ENCODE measurements at regions not wholly inside any gene's neighbourhood (a gene's known extent, or its start where the extent isn't known, plus 50 kb on each side); places are given as distances from the start of the nearest gene placed in this dataset.

DNA sequence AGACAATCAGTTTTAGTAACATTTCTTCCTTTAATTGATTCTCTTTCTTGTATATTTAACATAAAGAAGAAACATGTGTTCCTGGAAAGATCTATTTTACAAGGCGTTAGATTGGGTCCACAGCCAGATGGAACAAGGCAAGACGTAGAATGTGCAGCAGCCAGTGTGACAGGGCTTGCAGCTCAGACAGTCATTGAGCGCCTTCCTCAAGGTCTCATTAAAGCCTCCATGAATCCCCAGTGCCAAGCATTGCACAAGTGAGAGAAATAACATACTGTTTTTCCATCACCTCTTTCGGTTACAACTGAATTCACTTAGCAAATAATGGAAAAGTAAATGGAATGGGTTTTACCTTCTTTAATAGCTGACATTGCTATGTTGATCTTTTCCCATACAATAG is 292.5 kb downstream of the USP46 start:
- DNase-seq (ENCODE audit: extremely low read depth, low read depth) = no peak
- TF ChIP-seq, protein P1, sequence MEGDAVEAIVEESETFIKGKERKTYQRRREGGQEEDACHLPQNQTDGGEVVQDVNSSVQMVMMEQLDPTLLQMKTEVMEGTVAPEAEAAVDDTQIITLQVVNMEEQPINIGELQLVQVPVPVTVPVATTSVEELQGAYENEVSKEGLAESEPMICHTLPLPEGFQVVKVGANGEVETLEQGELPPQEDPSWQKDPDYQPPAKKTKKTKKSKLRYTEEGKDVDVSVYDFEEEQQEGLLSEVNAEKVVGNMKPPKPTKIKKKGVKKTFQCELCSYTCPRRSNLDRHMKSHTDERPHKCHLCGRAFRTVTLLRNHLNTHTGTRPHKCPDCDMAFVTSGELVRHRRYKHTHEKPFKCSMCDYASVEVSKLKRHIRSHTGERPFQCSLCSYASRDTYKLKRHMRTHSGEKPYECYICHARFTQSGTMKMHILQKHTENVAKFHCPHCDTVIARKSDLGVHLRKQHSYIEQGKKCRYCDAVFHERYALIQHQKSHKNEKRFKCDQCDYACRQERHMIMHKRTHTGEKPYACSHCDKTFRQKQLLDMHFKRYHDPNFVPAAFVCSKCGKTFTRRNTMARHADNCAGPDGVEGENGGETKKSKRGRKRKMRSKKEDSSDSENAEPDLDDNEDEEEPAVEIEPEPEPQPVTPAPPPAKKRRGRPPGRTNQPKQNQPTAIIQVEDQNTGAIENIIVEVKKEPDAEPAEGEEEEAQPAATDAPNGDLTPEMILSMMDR (IDR thresholded peaks at IDR 0.05; ENCODE audit: low read depth, low read length, missing control alignments) = no peak
- H3K4me3 ChIP-seq (replicated peaks; ENCODE audit: low read depth, low read length) = no peak overlapping the region

DNA sequence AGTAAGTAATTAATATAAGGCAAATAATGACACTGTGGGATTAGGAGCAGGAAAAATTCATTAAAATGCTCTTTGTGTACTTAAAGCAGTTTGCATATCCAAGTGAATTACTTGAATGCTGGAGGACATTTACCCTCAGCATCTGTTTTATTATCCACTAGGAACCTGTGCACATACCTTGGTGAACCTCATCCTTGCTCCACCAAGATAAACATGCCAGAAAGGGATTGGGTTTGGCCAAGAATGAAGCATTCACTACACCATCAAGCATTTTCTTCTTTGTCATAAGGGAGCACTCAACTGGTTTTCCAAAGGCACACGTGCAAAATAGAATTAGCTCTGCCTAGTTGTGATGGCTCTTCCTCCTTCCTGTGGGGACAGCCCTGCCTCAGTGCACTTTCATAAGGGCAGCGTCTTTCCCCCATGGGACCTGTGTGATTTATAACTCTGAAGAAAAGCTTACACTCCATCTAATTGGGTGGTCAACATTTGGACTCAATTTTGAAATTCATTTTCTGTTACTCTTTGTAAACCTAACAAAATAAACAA is 291.7 kb downstream of the USP46 start:
- DNase-seq (ENCODE audit: extremely low read depth, low read depth) = no peak
- no peak overlapping the region for H3K4me3 ChIP-seq (replicated peaks; ENCODE audit: low read depth, low read length)
- TF ChIP-seq, protein P1 (IDR thresholded peaks at IDR 0.05; ENCODE audit: low read depth, low read length, missing control alignments) = no peak

DNA sequence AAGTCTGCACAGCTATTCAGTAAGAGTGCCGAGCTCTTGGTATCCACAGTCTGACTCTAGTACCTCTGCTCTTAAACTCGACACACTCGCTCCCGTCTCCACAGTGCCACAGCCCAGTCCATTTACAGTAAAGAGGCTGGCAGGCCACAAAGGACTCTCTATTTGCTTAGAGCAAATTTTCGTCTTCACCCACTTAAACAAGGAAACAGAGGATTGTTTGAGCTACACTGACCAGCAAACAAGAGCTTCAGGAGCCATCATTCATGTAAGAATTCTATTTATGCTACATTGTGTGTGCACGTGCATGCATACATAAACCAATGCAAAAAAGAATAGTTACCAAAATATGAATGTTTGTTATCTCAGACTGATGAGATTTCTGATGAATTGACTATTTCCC is 290.2 kb downstream of the USP46 start:
- TF ChIP-seq, protein P1 (IDR thresholded peaks at IDR 0.05; ENCODE audit: low read depth, low read length, missing control alignments) = no peak

DNA sequence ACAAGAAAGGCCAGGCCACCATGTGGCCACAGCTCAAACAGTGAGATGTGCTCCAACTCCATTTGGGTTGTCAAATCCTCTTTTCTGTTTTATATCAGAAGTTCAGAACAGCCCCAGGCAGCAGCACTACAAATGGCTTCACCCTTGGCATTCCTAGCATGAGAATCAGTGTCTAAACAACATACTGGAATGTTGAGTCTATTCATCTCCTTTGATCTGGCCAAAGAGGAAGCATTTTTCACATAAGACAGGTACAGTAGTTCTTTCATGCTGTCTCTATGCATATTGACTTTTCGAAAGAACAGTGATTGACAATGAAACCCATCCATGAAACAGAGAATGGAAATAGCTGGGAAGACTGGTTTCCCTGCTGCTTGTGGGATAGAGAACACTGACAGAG is 289.5 kb downstream of the USP46 start:
- H3K4me3 ChIP-seq (replicated peaks; ENCODE audit: low read depth, low read length) = no peak overlapping the region
- DNase-seq (ENCODE audit: extremely low read depth, low read depth) = no peak
- TF ChIP-seq, protein P1 (IDR thresholded peaks at IDR 0.05; ENCODE audit: low read depth, low read length, missing control alignments) = no peak

More for the DNA sequence above, 290.2 kb downstream of the USP46 start:
- H3K4me3 ChIP-seq (replicated peaks; ENCODE audit: low read depth, low read length) = no peak overlapping the region
- DNase-seq (ENCODE audit: extremely low read depth, low read depth) = no peak

DNA sequence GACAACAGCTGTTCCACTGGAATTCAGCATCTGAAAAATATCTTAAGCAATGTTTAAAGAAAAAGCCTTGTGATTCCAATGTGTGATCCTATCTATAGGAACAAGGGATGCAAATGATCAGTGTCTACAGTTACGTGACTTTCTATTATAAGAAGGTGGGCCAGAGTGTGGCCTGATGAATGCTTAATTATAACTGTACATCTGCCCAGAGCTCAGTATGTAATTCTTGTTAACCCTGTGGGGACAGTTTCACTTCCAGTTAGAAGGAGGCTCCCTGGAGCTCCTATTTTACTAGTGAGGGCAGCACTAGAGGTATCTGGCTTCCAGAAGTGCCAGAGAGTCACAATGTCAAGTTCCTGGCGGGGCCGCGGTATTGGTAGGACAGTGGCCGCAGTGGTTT is 288.5 kb downstream of the USP46 start:
- DNase-seq (ENCODE audit: extremely low read depth, low read depth) = no peak
- H3K4me3 ChIP-seq (replicated peaks; ENCODE audit: low read depth, low read length) = no peak overlapping the region
- TF ChIP-seq, protein P1 (IDR thresholded peaks at IDR 0.05; ENCODE audit: low read depth, low read length, missing control alignments) = no peak

DNA sequence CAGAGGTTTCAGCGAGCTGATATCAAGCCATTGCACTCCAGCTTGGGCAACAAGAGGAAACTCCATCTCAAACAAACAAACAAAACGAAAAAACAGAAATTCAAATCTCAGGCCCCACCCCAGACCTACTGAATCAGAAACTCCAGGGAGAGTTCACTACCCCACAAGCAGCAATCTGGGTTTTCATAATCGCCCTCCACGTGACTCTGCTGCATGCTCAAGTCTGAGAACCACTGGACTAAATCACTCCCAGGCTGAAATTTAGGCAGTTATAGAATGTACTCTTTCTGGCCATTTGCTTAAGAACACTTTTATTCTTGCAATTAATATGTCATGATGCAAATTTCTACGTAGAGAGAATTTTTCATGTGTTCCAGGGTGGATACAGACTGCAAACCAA is 287.3 kb downstream of the USP46 start:
- H3K4me3 ChIP-seq (replicated peaks; ENCODE audit: low read depth, low read length) = no peak overlapping the region
- DNase-seq (ENCODE audit: extremely low read depth, low read depth) = no peak
- TF ChIP-seq, protein P1 (IDR thresholded peaks at IDR 0.05; ENCODE audit: low read depth, low read length, missing control alignments) = no peak

DNA sequence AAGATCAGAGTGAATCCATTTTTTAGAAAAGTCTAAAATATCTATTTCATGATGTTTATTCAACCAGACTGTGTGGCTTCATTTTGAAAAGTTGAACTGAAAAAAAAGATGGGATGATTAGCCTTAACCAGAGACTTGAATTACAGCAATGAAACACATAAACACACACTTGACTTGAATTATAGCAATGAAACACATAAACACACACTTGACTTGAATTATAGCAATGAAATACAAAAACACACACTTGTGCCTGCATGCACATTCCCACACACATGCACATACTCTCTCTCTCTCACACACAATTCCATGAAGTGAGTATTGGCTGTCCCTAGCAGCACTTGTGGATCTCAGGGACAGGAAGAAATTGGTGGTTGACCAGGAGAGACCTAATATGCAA is 286.8 kb downstream of the USP46 start:
- no peak for DNase-seq (ENCODE audit: extremely low read depth, low read depth)
- no peak overlapping the region for H3K4me3 ChIP-seq (replicated peaks; ENCODE audit: low read depth, low read length)
- TF ChIP-seq, protein P1 (IDR thresholded peaks at IDR 0.05; ENCODE audit: low read depth, low read length, missing control alignments) = no peak

All from HFF-Myc (cell line).